PC-9 (cell line): ENCODE measurements at regions not wholly inside any gene's neighbourhood (a gene's known extent, or its start where the extent isn't known, plus 50 kb on each side); places are given as distances from the start of the nearest gene placed in this dataset.

ENCODE experiments used
- BruUV-seq: library from RNA; stranded (reverse); fragments of 400-500 nt; replicated peaks from 2 replicates; lab custom pipeline; 2021; lab: Mats Ljungman, UMichigan
- CTCF ChIA-PET: fragments of 300-600 bp; sonication (Branson Sonifier 250); formaldehyde crosslinking; loops from one replicate; lab custom pipeline; 2022; ENCODE audit warnings: antibody characterized with exemption; lab: Charles Lee
- POLR2A ChIA-PET: fragments of 300-600 bp; sonication (Branson Sonifier 250); formaldehyde crosslinking; loops from one replicate; lab custom pipeline; 2022; ENCODE audit warnings: antibody characterized with exemption; ENCODE audit not compliant: unreplicated experiment; lab: Charles Lee
- DNase-seq, 2 experiments: peaks; one replicate each; pipeline versions ENCODE4 v3.0.0 to v3.0.0-alpha.2; 2015 to 2022; ENCODE audit warnings: mixed read lengths in 1 of 2
- H2AFZ ChIP-seq: fragments of 200-600 bp; sonication (generic); 2 replicates; pipeline ENCODE4 v1.8.1; 2017; ENCODE audit warnings: antibody characterized with exemption
- H3F3A ChIP-seq: fragments of 200-600 bp; sonication (generic); 2 replicates; pipeline ENCODE4 v1.8.1; 2017; ENCODE audit warnings: antibody characterized with exemption, mild to moderate bottlenecking, low read depth; ENCODE audit not compliant: insufficient read depth
- H3K27ac ChIP-seq: fragments of 200-600 bp; sonication (generic); 2 replicates; pipeline ENCODE4 v1.6.1; 2016; ENCODE audit warnings: mixed run types
- H3K27me3 ChIP-seq: fragments of 200-600 bp; sonication (generic); 2 replicates; pipeline ENCODE4 v1.6.1; 2016; ENCODE audit warnings: low read depth, mixed run types; ENCODE audit not compliant: insufficient read depth
- H3K36me3 ChIP-seq: fragments of 200-600 bp; sonication (generic); 2 replicates; pipeline ENCODE4 v1.6.1; 2016; ENCODE audit warnings: low read depth, mixed run types
- H3K4me1 ChIP-seq: fragments of 200-600 bp; sonication (generic); replicated peaks from 2 replicates; pipeline ENCODE4 v1.6.1; 2016; ENCODE audit warnings: mixed run types; ENCODE audit not compliant: insufficient read depth
- H3K4me2 ChIP-seq: fragments of 200-600 bp; sonication (generic); 2 replicates; pipeline ENCODE4 v1.6.1; 2017; ENCODE audit warnings: mixed run types
- H3K4me3 ChIP-seq: fragments of 200-600 bp; sonication (generic); 2 replicates; pipeline ENCODE4 v1.6.1; 2016; ENCODE audit warnings: mixed run types
- H3K79me2 ChIP-seq: fragments of 200-600 bp; sonication (generic); 2 replicates; pipeline ENCODE4 v1.6.1; 2017; ENCODE audit warnings: low read depth, mixed run types
- H3K9me2 ChIP-seq: fragments of 200-600 bp; sonication (generic); 2 replicates; pipeline ENCODE4 v1.8.1; 2017; ENCODE audit warnings: mild to moderate bottlenecking; ENCODE audit not compliant: insufficient read depth
- H3K9me3 ChIP-seq: fragments of 200-600 bp; sonication (generic); 2 replicates; pipeline ENCODE4 v1.8.1; 2016; ENCODE audit warnings: low read depth; ENCODE audit not compliant: insufficient read depth
- H4K20me1 ChIP-seq: fragments of 200-600 bp; sonication (generic); 2 replicates; pipeline ENCODE4 v1.8.1; 2017; ENCODE audit not compliant: insufficient read depth
- EZH2 ChIP-seq: fragments of 200-600 bp; sonication (generic); IDR thresholded peaks from 2 replicates; pipeline ENCODE4 v1.8.0; 2017; ENCODE audit warnings: antibody characterized with exemption, low read depth
- intact Hi-C: fragments of 100-400 bp; cut with micrococcal nuclease; formaldehyde crosslinking; loops from one replicate; pipeline ENCODE4 v1.10.0; 2022; ENCODE audit not compliant: unreplicated experiment
- TF ChIP-seq, protein P1 (sequence below): fragments of 200-600 bp; sonication (generic); conservative IDR thresholded peaks from 2 replicates; pipeline ENCODE4 v1.6.1; 2017; ENCODE audit warnings: mixed run types, antibody characterized with exemption, mild to moderate bottlenecking, moderate library complexity

DNA sequence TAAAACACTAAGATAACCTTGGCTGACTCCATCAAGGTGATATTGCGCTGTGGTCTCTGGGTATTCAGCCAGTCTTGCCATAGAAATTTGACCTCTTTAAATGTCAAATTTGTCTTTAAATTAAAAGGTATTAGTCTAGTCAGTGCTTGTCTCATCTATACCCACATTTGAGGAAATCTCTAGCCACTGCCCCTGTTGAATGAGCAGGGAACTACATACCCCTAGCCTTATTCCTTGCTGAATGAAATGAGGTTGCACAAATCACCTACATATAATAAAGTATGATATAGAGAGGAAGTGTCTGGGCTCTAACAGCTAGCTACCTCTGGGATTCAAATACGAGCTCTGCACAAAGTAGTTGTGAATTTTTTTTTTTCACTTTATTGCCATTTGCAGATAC lies 256.8 kb downstream of the C12orf50 start:
- no peaks in the 10 kb centered on the region for H3K4me1 ChIP-seq
- ChIA-PET POLR2A (no interaction called here), CTCF (no interaction called here)
- no peak overlapping the region for H3K4me3 ChIP-seq
- H3K27me3 ChIP-seq: no peaks in the 10 kb centered on the region
- BruUV-seq: no TSS peak
- intact Hi-C loops: no loop called here
- H3F3A ChIP-seq: no peaks in the 10 kb centered on the region
- 0 out of 2 replicates have a peak, but pooled peaks cover 2% of the 10 kb centered on the region for H3K9me3 ChIP-seq
- H3K36me3 ChIP-seq: no peaks in the 10 kb centered on the region
- H2AFZ ChIP-seq: no peak overlapping the region
- no peak overlapping the region for H3K4me2 ChIP-seq
- H3K9me2 ChIP-seq: no peaks in the 10 kb centered on the region
- TF ChIP-seq, protein P1, sequence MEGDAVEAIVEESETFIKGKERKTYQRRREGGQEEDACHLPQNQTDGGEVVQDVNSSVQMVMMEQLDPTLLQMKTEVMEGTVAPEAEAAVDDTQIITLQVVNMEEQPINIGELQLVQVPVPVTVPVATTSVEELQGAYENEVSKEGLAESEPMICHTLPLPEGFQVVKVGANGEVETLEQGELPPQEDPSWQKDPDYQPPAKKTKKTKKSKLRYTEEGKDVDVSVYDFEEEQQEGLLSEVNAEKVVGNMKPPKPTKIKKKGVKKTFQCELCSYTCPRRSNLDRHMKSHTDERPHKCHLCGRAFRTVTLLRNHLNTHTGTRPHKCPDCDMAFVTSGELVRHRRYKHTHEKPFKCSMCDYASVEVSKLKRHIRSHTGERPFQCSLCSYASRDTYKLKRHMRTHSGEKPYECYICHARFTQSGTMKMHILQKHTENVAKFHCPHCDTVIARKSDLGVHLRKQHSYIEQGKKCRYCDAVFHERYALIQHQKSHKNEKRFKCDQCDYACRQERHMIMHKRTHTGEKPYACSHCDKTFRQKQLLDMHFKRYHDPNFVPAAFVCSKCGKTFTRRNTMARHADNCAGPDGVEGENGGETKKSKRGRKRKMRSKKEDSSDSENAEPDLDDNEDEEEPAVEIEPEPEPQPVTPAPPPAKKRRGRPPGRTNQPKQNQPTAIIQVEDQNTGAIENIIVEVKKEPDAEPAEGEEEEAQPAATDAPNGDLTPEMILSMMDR: no peak
- TF ChIP-seq EZH2: no peak
- H3K27ac ChIP-seq: no peak overlapping the region
- H3K79me2 ChIP-seq: no peaks in the 10 kb centered on the region
- no peak for DNase-seq
- H4K20me1 ChIP-seq: no peaks in the 10 kb centered on the region

DNA sequence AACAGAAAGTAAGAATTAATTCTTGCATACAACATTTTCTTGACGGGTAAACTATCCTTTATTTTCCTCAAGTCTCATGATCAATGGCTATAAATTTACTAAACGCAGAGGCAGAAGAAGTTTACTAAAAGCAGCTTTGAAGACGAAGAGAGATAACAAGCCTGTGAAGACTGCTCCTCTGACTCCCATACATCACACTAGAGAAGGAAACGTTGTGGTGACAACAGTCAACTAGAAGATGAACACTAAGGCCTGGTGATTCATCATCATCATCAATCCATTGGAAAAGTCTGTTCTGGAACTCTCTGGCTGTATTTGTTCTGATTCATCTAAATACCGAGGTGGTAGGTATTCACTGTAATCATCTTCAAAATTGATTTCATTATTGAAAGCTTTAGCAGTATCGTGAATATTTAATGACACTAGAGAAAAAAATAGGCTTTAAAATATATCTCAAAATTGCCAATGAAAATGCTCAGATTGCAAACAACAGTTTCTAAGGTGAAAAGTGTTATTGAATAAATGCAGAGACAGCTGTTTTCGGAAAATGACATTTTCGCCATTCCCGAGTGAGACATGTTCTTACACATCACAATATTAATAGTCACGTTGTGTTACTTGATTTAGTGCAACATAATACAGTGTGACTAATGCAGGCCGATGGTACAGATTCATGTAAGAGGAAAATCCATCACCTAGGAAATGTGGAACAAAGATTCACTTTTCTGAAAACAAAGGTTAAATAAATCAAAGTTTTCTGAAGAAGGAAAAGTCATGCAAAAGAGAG lies 260.5 kb downstream of the C12orf50 start:
- TF ChIP-seq, protein P1: no peak
- no peak for TF ChIP-seq EZH2
- Histone ChIP-seq H3F3A (no peaks in the 10 kb centered on the region), H3K9me2 (no peaks in the 10 kb centered on the region), H3K4me2 (no peak overlapping the region), H4K20me1 (no peaks in the 10 kb centered on the region), H3K27me3 (no peaks in the 10 kb centered on the region), H3K36me3 (no peaks in the 10 kb centered on the region), H3K79me2 (no peaks in the 10 kb centered on the region), H2AFZ (0 out of 2 replicates have a peak overlapping the region, but pooled peaks have one; percentile 13), H3K27ac (no peak overlapping the region), H3K9me3 (0 out of 2 replicates have a peak, but pooled peaks cover 2% of the 10 kb centered on the region), H3K4me1 (no peaks in the 10 kb centered on the region), H3K4me3 (no peak overlapping the region)
- BruUV-seq: no TSS peak
- POLR2A ChIA-PET: no interaction called here
- intact Hi-C loops: no loop called here
- no peak for DNase-seq
- CTCF ChIA-PET: no interaction called here

DNA sequence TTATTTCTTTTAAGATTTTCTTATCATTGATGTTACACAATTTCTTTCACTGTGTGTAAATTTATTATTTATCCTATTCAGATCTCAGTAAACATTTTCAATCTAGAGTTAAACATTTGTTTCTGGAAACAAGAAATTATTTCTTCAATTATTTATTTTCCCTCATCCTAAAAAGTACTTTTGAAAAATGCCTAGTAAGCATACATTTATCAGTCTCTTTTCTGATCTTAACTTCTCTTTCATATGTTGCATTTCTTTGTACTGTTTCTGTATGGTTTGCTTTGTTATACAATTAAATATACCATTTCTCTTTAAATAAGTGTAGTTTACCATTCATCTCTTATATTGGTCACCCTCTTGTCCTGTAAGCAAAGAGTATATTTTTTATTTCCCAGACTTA lies 263.2 kb downstream of the C12orf50 start:
- H3K27ac ChIP-seq: no peak overlapping the region
- no peaks in the 10 kb centered on the region for H3K4me1 ChIP-seq
- DNase-seq: no peak
- intact Hi-C loops: no loop called here
- H3F3A ChIP-seq: no peaks in the 10 kb centered on the region
- H3K4me3 ChIP-seq: no peak overlapping the region
- no peaks in the 10 kb centered on the region for H3K9me2 ChIP-seq
- no peak overlapping the region for H2AFZ ChIP-seq
- CTCF ChIA-PET: no interaction called here
- H3K79me2 ChIP-seq: no peaks in the 10 kb centered on the region
- H4K20me1 ChIP-seq: no peaks in the 10 kb centered on the region
- no TSS peak for BruUV-seq
- POLR2A ChIA-PET: no interaction called here
- no peak overlapping the region for H3K4me2 ChIP-seq
- H3K36me3 ChIP-seq: no peaks in the 10 kb centered on the region
- TF ChIP-seq, protein P1: no peak
- TF ChIP-seq EZH2: no peak
- H3K27me3 ChIP-seq: no peaks in the 10 kb centered on the region
- 0 out of 2 replicates have a peak, but pooled peaks cover 2% of the 10 kb centered on the region for H3K9me3 ChIP-seq
